GM21576 (cell line): ENCODE measurements at regions not wholly inside any gene's neighbourhood (a gene's known extent, or its start where the extent isn't known, plus 50 kb on each side); places are given as distances from the start of the nearest gene placed in this dataset.

Experiments used
- ATAC-seq: cut with Tn5 transposase; IDR thresholded peaks from one replicate; pipeline ENCODE4 v1.9.1; 2021; ENCODE audit warnings: mild to moderate bottlenecking, moderate library complexity; ENCODE audit not compliant: unreplicated experiment

- ATAC-seq, result no peak
These were observed 328.4 kb downstream of the LPIN1 start for GRCh38 chr2:12074845-12075217.

DNA sequence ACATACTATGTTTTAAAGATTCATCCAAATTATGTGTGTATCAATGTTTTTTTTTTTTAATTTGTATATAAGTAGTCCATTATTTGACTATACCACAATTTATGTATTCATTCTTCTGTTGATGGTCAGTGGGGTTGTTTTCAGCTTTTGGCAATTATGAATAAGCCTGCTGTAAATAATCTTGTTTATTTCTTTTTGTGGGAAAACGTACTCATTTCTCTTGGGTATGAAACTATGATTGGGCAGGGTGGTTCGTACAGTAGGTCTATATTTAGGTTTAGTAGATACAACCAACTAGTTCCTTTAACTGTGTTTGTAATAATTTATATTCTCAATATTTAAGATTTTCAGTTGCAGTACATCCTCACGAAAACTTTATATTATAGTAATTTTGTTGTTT, 329.2 kb downstream of the LPIN1 start:
- ATAC-seq, result no peak

GRCh38 chr2:12076810-12077209, 330.4 kb downstream of the LPIN1 start:
- ATAC-seq, result no peak

DNA sequence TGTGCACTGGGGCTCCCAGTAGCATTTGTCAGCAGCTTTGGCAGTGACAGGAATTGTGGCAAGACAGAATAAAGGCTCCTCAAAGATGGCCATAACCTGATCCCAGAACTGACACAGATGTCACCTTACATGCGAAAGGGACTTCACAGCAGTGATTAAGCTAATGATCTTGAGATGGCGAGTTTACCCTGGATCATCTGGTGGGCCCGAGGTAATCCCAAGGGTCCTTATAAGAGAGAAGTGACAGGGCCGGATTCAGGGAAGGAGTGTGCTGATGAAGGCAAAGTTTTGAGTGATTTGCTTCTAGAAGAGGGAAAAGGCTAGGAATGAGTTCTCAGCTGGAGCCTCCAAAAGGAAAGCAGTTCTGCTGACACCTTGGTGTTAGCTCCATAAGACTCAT, 333.9 kb downstream of the LPIN1 start:
- no peak for ATAC-seq

GRCh38 chr2:12081481-12082210, 335.2 kb downstream of the LPIN1 start:
- ATAC-seq, result no peak

DNA sequence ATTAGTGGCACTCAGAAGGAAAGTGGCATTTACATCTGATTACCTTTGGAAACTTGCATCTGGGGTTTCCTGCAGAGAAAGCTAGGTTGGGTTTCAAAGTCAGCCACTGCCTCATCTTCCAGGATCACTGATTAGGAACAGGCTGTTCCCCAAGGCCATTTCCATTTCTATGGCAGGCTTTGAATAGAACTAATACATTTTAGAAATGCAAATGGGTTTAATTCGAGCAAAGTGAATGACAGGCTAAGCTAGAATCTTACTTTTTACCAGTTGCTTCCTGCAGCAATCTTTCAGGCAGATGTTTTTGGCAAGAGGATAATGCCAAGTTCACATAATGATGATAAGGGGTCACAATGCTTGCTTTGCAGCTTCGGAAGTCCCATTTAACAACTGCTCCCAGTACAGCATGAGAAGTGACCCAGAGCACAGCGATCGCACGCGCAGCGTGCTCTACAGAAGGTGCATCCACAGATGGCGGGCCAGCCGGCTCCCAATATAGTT, 336.7 kb downstream of the LPIN1 start:
- ATAC-seq, result no peak

DNA sequence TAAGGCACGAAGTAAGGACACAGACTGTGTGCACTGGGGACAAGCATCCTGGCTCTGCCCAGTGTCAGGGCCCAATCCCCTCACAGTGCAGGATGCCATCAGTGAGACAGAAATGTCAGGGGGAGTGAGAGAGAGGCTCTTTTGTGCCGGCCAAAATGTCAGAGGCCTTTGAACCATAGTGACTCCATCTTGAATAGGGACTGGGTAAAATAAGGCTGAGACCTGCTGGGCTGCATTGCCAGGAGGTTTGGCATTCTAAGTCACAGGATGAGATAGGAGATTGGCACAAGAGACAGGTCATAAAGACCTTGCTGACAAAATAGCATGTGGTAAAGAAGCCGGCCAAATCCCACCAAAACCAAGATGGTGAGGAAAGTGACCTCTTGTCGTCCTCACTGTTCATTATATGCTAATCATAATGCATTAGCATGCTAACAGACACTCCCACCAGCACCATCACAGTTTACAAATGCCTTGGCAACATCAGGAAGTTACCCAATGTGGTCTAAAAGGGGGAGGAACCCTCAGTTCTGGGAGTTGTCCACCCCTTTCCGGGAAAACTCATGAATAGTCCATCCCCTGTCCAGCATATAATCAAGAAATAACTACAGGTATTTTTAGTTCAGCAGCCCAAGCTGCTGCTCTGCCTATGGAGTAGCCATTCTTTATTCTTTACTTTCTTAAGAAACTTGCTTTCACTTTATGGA, 337.4 kb downstream of the LPIN1 start:
- ATAC-seq, result no peak

- no peak for ATAC-seq
These were observed 340.7 kb downstream of the LPIN1 start for GRCh38 chr2:12087175-12087574.

DNA sequence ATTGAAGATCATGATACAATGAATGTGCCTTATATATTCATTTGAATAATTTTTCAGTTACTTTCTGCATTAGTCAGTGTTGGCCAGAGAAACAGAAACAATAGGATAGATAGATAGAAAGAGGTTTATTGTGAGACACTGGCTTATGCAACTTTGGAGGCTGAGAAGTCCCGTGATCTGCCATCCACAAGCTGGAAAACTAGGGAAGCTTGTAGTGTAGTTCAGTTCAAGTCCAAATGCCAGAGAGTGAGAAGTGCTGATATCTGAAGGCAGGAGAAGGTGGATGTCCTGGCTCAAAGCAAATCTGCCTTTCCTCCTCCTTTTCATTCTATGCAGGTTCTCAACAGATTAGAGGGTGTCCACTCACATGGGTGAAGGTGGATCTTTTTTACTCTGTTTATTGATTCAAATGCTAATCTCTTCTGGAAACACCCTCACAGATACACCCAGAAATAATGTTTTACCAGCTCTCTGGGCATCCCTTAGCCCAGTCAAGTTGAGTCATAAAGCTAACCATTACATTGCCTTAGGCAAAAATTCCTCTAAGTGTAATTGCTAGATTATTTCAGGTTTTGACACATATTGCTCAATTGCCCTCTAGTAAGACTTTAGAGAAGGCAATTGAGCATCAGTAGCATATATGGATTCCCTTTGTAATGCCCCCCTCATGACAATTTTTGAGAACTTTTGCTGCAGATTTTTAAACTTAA, 341.4 kb downstream of the LPIN1 start:
- ATAC-seq, result no peak

DNA sequence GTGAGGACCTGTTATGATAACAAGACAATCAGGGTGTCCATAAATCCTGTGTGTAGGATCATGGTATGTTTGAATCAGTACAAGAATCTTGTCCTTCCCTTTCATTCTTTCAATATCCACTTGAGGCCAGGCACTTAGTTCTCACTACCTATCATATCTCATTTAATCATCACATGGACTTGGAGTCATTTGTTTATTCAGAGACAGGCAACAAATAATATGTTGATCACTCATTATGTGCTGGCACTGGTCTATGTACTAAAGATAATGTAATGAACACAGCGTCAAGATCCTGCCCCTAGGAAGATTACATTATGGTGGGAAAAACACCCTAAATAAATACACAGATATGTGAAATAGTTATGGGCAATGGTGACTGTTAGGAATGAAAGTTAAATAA, 342.6 kb downstream of the LPIN1 start:
- ATAC-seq, result no peak

DNA sequence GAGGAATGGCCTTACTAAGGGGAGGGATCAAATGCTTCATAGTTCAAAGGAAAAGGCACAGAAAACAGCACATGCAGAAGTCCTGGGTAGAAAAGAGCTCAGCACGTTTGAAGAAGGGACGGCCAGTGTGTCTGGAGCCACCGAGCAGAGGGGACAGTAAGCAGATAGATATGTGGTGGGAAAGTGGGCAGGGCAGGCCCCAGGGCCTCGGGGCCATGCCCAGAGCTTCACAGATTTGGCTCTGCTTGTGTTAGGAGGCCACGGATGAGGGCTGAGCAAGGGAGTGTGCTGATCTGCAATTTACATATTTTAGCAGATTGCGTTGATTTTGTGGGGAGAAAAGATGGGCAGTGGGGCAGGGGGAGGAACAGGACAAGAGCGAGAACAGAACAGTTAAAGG, 343.1 kb downstream of the LPIN1 start:
- no peak for ATAC-seq

GRCh38 chr2:12090072-12090471, 343.6 kb downstream of the LPIN1 start:
- no peak for ATAC-seq

- ATAC-seq, result no peak
These were observed 344.2 kb downstream of the LPIN1 start for GRCh38 chr2:12090590-12090989.

DNA sequence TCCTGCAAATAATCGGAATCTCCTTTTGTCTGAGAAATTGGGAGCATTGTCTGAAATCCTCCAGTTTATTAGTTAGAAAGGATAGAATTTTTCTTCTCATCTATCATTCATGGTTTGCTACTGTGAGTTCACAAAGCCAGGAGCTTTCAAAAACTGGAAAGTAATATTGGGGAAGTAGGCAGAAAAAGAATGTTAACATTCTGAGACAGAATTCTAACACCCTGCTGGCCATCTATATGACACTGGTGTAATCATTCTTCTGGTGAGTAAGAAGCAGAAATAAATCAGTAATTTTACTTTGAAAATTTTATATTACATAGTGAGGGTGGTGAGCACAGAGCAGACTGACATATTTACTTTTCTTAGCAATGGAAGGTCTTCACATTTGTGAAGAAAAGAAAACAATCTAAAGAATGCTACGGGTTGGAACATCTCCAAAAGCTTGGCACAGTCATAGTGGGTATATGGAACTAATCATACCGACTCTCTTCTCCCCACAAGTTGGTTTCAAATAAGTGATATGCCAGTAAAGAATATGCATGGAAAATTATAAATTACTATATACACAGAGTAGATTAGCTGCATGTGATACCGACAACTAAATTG, 344.9 kb downstream of the LPIN1 start:
- no peak for ATAC-seq

- ATAC-seq, result no peak
These were observed 347.7 kb downstream of the LPIN1 start for GRCh38 chr2:12094134-12094533.

DNA sequence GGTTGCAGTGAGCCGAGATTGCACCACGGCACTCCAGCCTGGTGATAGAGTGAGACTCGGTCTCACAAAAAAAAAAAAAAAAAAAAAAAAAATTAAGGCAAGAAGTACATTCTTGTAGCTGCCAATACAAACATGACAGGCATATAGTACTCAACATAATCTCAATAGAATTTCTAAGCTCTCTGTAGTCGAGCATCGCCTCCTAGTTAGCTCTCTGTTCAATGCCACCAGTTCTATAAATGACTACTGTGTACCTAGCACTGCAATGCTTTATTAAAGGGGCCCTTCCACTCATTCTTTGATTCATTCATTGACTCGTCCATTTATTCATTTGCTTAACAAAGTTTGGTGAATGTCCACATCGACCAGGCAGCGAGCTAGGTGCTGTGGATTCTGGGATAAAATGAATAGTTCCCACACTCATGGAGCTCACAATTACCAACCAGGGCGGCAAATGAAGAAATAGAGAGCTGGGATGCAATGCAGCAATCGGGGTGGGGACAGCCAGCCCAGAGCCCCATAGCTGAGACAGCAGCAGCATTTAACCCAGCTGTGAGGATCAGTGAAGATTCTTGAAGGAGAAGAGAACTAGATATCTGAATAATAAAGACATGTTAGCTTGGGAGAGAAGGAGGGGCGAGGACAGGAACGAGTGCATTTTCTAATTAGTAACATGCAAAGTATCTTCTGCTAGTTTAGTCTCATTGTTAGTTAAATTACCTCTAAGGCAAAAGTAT, 349.8 kb downstream of the LPIN1 start:
- ATAC-seq, result no peak

DNA sequence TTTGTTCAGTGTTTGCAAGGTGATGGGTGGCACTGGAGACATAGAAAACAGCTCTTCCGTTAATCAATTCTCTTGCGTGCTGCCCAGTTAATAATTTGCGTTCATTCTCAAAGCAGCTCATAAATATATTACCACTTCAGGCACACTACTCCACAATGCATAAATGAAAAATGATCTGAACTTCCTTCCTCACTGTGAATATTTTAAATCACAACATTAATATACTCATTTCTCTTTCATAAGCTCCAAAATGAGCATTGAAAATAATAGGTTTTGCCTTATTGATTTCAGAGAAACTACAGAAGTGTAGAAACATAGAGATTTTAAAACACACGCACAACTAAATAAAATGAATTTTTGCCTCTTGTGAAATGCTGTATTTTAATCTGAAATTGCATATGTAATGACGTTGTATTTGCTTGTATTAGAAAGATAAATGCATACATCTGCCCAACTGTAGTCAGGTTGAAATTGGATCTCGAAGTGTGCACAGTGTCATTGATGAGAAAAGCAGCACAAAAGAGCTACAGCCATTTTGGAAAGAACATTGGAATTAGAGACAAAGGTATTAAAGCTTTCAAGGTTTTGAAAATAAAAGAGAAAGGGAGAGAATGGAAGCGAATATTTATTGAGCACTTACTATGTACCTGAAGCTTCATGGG, 350.5 kb downstream of the LPIN1 start:
- ATAC-seq, result no peak

DNA sequence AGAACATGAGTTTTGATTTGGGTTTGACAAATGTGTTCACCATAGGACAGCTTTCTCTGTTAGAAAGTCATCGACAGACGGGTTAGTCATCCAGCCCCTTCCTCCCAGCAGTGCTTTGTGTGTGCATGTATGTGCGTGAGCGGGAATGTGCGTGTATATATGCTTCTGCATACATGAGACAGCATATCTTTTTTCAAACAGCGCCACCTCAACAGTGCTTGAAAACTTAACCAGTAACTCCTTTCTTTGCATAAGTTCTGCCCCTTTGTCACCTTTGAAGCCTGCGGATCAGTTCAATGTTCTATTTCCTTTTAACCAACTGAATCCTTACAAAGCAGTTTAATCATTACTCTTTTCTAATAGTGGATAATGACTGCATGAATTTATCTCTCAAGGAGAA, 351.4 kb downstream of the LPIN1 start:
- ATAC-seq, result no peak

- no peak for ATAC-seq
These were observed 352.9 kb downstream of the LPIN1 start for GRCh38 chr2:12099374-12099773.

DNA sequence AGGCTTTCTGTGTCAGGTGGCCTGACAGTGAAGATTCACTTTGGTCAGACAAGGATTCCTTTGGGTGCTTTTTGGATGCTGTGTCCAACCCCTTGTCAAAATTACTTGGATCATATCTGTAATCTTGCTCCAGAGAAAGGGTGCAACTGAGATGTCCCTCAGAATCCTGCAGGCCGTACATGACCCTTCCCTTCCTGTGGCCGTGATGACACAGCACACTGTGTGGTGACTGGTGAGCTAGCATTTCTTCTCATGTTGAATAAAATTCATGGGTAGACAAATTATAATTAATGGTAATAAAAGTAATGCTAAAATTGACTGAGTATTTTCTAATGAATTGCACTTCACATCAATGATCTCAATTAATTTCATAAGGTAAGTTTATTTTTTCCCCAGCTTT, 356.2 kb downstream of the LPIN1 start:
- no peak for ATAC-seq
